ENCODE measurements at regions not wholly inside any gene's neighbourhood (a gene's known extent, or its start where the extent isn't known, plus 50 kb on each side); places are given as distances from the start of the nearest gene placed in this dataset.

DNA sequence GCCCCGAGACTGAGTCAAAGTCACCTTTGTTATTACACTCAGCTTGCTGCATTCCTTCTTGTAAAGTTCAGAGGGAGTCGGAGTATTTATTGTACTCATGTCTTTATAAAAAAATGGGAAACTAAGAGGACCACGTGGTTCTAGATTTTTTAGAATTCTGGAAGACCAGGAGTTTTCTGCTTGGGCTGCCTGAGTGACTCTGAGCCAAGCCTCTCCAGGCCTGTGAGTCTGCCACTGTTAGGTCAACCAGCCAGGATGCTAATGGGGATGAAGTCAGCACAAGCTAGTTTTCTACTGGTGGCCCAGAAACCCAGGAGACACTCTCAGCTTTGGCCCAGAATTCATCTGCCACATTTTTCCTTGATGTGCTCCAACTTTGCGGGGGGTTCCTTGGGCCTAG, 453.5 kb upstream of the SULF2 start:
- no peak for DNase-seq (ENCODE audit: low read depth, low spot score)
- H3K4me3 ChIP-seq (ENCODE audit: low read depth, low read length) = no peak overlapping the region
- ChIA-PET POLR2A (no interaction called here), CTCF (no interaction called here)
- no peak for TF ChIP-seq CTCF (IDR thresholded peaks at IDR 0.05; ENCODE audit: insufficient read depth, low read length, missing control alignments)

DNA sequence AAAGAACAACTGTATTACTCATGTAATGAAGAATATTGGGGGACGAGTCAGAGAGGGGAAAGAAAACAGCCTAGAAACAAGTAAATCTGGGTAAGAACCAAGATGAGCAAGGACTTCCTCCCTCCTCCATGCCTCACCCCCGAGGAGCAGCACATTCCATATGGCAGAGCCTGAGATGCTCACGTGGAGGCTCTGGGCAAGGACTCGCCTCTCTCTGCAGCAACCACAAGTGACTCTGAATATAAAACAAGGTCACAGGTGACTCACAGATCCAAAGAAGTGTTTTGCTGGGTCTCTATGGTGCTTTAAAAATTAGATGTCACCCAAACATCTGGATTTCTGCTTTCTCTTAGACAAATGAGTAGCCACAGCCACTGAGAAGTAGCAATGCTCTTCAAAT, 453.0 kb upstream of the SULF2 start:
- ChIA-PET POLR2A (no interaction called here), CTCF (no interaction called here)
- TF ChIP-seq CTCF (IDR thresholded peaks at IDR 0.05; ENCODE audit: insufficient read depth, low read length, missing control alignments) = no peak
- no peak for DNase-seq (ENCODE audit: low read depth, low spot score)
- no peak overlapping the region for H3K4me3 ChIP-seq (ENCODE audit: low read depth, low read length)

GRCh38 chr20:48236000-48236970, 451.0 kb upstream of the SULF2 start:
- DNase-seq (ENCODE audit: low read depth, low spot score) = no peak
- TF ChIP-seq CTCF (IDR thresholded peaks at IDR 0.05; ENCODE audit: insufficient read depth, low read length, missing control alignments) = no peak
- H3K4me3 ChIP-seq (ENCODE audit: low read depth, low read length) = no peak overlapping the region
- CTCF ChIA-PET = no interaction called here
- POLR2A ChIA-PET = no interaction called here

- ChIA-PET POLR2A (no interaction called here), CTCF (no interaction called here)
- no peak overlapping the region for H3K4me3 ChIP-seq (ENCODE audit: low read depth, low read length)
- TF ChIP-seq CTCF (IDR thresholded peaks at IDR 0.05; ENCODE audit: insufficient read depth, low read length, missing control alignments) = no peak
- DNase-seq (ENCODE audit: low read depth, low spot score) = no peak
Observed at GRCh38 chr20:48234951-48235350, 449.7 kb upstream of the SULF2 start.

DNA sequence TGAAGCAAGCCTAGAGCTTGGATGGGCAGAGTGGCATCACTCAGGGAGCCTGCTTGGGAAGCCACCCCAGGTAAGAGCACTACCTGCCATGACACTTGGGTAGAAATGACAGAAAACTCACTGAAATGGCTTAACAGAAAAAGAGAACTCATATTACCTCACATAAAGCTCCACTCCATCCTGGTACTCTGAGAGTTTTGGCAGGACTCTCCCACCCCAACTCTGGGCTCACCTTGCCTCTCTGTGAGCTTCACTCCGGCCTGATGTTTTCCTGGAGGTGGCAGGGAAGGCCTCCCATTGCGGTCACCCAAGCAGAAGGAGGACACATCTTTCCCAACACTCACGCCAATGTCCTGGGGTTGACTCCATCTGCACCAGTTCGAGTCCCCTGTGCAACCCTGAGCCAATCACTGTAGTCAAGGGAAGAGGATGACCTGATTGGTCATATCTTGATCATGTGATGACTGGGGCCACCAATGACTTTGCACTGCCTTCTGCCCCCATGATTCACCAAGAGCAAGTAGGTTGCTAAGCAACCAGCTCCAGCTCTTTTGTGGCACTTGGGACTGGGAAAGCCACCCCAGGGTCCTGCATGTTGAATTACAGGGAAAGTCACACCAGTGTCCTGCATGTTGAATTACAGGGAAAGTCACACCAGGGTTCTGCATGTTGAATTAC, 446.1 kb upstream of the SULF2 start:
- no peak for TF ChIP-seq CTCF (IDR thresholded peaks at IDR 0.05; ENCODE audit: insufficient read depth, low read length, missing control alignments)
- POLR2A ChIA-PET = no interaction called here
- DNase-seq (ENCODE audit: low read depth, low spot score) = no peak
- CTCF ChIA-PET = no interaction called here
- no peak overlapping the region for H3K4me3 ChIP-seq (ENCODE audit: low read depth, low read length)

- CTCF ChIA-PET = no interaction called here
- POLR2A ChIA-PET = no interaction called here
Observed at GRCh38 chr20:48230216-48230615, 444.9 kb upstream of the SULF2 start.

More at GRCh38 chr20:48230216-48230615, 444.9 kb upstream of the SULF2 start:
- DNase-seq (ENCODE audit: low read depth, low spot score) = no peak
- no peak overlapping the region for H3K4me3 ChIP-seq (ENCODE audit: low read depth, low read length)
- TF ChIP-seq CTCF (IDR thresholded peaks at IDR 0.05; ENCODE audit: insufficient read depth, low read length, missing control alignments) = no peak

Measured in AG04449 (cell line).